Mesenchymal stem cell (in vitro differentiated cells and primary cell): ENCODE measurements at regions not wholly inside any gene's neighbourhood (a gene's known extent, or its start where the extent isn't known, plus 50 kb on each side); places are given as distances from the start of the nearest gene placed in this dataset.

Source experiments
- DNase-seq: peaks from one replicate; pipeline ENCODE4 v3.0.0-alpha.2; 2013
- H2AFZ ChIP-seq: one replicate; pipeline ENCODE4 v1.6.1; 2013; ENCODE audit warnings: low read depth, mild to moderate bottlenecking, control low read depth, inconsistent platforms, low read length, moderate library complexity
- H2AK5ac ChIP-seq: 2 replicates; pipeline ENCODE4 v1.6.1; 2013; ENCODE audit warnings: low read length, moderate library complexity, mild to moderate bottlenecking, inconsistent platforms; ENCODE audit not compliant: severe bottlenecking
- H2BK120ac ChIP-seq: one replicate; pipeline ENCODE4 v1.6.1; 2013; ENCODE audit warnings: low read depth, mild to moderate bottlenecking, inconsistent platforms, low read length, moderate library complexity
- H2BK12ac ChIP-seq, 2 experiments: one replicate each; pipeline ENCODE4 v1.6.1; 2013; ENCODE audit warnings: inconsistent platforms in 2 of 2, low read length in 2 of 2, mild to moderate bottlenecking in 2 of 2, moderate library complexity in 2 of 2, control low read depth in 1 of 2
- H2BK15ac ChIP-seq: one replicate; pipeline ENCODE4 v1.6.1; 2013; ENCODE audit warnings: mild to moderate bottlenecking, low read depth, inconsistent platforms; ENCODE audit not compliant: poor library complexity, severe bottlenecking
- H2BK5ac ChIP-seq: 2 replicates; pipeline ENCODE4 v1.6.1; 2013; ENCODE audit warnings: low read depth, mild to moderate bottlenecking, low read length, control low read depth, inconsistent platforms; ENCODE audit not compliant: poor library complexity, severe bottlenecking
- H3K14ac ChIP-seq, 2 experiments: one replicate each; pipeline ENCODE4 v1.6.1; 2013; ENCODE audit warnings: inconsistent platforms in 2 of 2, low read length in 2 of 2, control low read depth in 1 of 2, mild to moderate bottlenecking in 1 of 2, moderate library complexity in 1 of 2
- H3K18ac ChIP-seq, 2 experiments: one replicate each; pipeline ENCODE4 v1.6.1; 2013; ENCODE audit warnings: inconsistent platforms in 2 of 2, low read length in 2 of 2, control low read depth in 1 of 2, low read depth in 1 of 2, mild to moderate bottlenecking in 1 of 2
- H3K23ac ChIP-seq, 2 experiments: one replicate each; pipeline ENCODE4 v1.6.1; 2013; ENCODE audit warnings: inconsistent platforms in 2 of 2, low read length in 2 of 2, mild to moderate bottlenecking in 2 of 2, moderate library complexity in 2 of 2, control low read depth in 1 of 2
- H3K27ac ChIP-seq: 2 replicates; pipeline ENCODE4 v1.5.1; 2013; ENCODE audit warnings: mild to moderate bottlenecking, moderate library complexity, low read length, control low read depth, inconsistent platforms; ENCODE audit not compliant: poor library complexity, severe bottlenecking
- H3K27me3 ChIP-seq, 2 experiments: 2 replicates each; pipeline versions ENCODE4 v1.6.1 to v1.7.0; 2013; ENCODE audit warnings: low read length in 2 of 2, mild to moderate bottlenecking in 2 of 2, moderate library complexity in 2 of 2, control low read depth in 1 of 2, inconsistent platforms in 1 of 2; ENCODE audit not compliant: control insufficient read depth in 1 of 2, insufficient read depth in 1 of 2
- H3K36me3 ChIP-seq, 2 experiments: 2 replicates each; pipeline versions ENCODE4 v1.6.1 to v1.7.0; 2013; ENCODE audit warnings: low read length in 2 of 2, control low read depth in 1 of 2, inconsistent platforms in 1 of 2, low read depth in 1 of 2, mild to moderate bottlenecking in 1 of 2; ENCODE audit not compliant: insufficient read depth in 2 of 2, control insufficient read depth in 1 of 2
- H3K4ac ChIP-seq, 2 experiments: one replicate each; pipeline ENCODE4 v1.6.1; 2013; ENCODE audit warnings: inconsistent platforms in 2 of 2, low read length in 2 of 2, mild to moderate bottlenecking in 2 of 2, moderate library complexity in 2 of 2, control low read depth in 1 of 2, low read depth in 1 of 2
- H3K4me1 ChIP-seq: 2 replicates; pipeline ENCODE4 v1.6.1; 2013; ENCODE audit warnings: low read depth, low read length, control low read depth; ENCODE audit not compliant: control insufficient read depth, insufficient read depth
- H3K4me2 ChIP-seq: 2 replicates; pipeline ENCODE4 v1.6.1; 2013; ENCODE audit warnings: low read length, mild to moderate bottlenecking, inconsistent platforms; ENCODE audit not compliant: poor library complexity, severe bottlenecking
- H3K4me3 ChIP-seq, 2 experiments: 2 replicates each; pipeline versions ENCODE4 v1.5.1 to v1.7.0; 2013; ENCODE audit warnings: low read length in 2 of 2, mild to moderate bottlenecking in 2 of 2, control low read depth in 1 of 2, low read depth in 1 of 2; ENCODE audit not compliant: insufficient read depth in 1 of 2
- H3K79me1 ChIP-seq: replicated peaks from 2 replicates; pipeline ENCODE4 v1.6.1; 2013; ENCODE audit warnings: mild to moderate bottlenecking, control low read depth, low read length, inconsistent platforms; ENCODE audit not compliant: poor library complexity, severe bottlenecking
- H3K9ac ChIP-seq: 2 replicates; pipeline ENCODE4 v1.7.0; 2013; ENCODE audit warnings: mild to moderate bottlenecking, low read length, moderate library complexity
- H3K9me3 ChIP-seq: 2 replicates; pipeline ENCODE4 v1.7.0; 2013; ENCODE audit warnings: mild to moderate bottlenecking, low read length; ENCODE audit not compliant: control insufficient read depth
- H4K8ac ChIP-seq: one replicate; pipeline ENCODE4 v1.6.1; 2013; ENCODE audit warnings: inconsistent platforms, mild to moderate bottlenecking, low read length, moderate library complexity
- H4K91ac ChIP-seq: one replicate; pipeline ENCODE4 v1.6.1; 2013; ENCODE audit warnings: mild to moderate bottlenecking, low read length, inconsistent platforms
- WGBS: methylation state at CpG from one replicate; pipeline ENCODE4 v1.1.7; 2013; ENCODE audit warnings: mixed read lengths; 5-methylcytosine and 5-hydroxymethylcytosine counted together

DNA sequence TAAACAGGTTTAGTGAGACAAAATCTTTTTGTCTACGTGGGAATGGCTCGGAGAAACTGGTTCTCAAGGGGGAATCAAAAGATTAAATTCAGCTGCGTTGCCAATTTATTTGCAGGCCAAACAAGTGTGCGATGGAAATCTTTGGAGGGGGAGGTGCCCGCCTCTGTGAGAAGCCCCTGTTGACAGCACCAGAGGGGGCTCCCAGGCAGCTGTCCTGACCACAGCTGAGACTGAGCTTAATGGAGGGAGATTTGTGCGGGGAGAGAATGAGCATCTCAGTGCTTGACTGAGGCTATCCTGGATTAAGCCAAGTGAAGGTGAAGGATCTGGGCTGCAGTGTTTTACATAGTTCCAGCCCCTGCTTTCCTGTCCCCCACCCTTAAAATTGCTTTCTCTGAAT, 169.7 kb downstream of the ATG4C start:
- H3K4me2 ChIP-seq, result no peak overlapping the region
- no peak overlapping the region for H3K18ac ChIP-seq
- no peak overlapping the region for H3K4ac ChIP-seq
- no peak overlapping the region for H2AK5ac ChIP-seq
- H2BK120ac ChIP-seq, result no peak overlapping the region
- no peak overlapping the region for H3K23ac ChIP-seq
- WGBS, result 49% methylated on average over 6 of the region's 6 CpGs
- no peak overlapping the region for H2BK15ac ChIP-seq
- no peak for DNase-seq
- no peak overlapping the region for H2AFZ ChIP-seq
- H2BK12ac ChIP-seq, result no peak overlapping the region
- H4K91ac ChIP-seq, result no peak overlapping the region
- no peak overlapping the region for H2BK5ac ChIP-seq
- no peaks in the 10 kb centered on the region for H3K79me1 ChIP-seq
- no peaks in the 10 kb centered on the region for H3K4me1 ChIP-seq
- H3K36me3 ChIP-seq, result no peaks in the 10 kb centered on the region
- H3K9me3 ChIP-seq, result no peaks in the 10 kb centered on the region
- no peak overlapping the region for H3K14ac ChIP-seq
- H3K9ac ChIP-seq, result no peak overlapping the region
- no peak overlapping the region for H3K27ac ChIP-seq
- H3K4me3 ChIP-seq, result no peak overlapping the region
- no peak overlapping the region for H4K8ac ChIP-seq
- H3K27me3 ChIP-seq, result peaks cover 31 to 47% of the 10 kb centered on the region in 2 experiments

DNA sequence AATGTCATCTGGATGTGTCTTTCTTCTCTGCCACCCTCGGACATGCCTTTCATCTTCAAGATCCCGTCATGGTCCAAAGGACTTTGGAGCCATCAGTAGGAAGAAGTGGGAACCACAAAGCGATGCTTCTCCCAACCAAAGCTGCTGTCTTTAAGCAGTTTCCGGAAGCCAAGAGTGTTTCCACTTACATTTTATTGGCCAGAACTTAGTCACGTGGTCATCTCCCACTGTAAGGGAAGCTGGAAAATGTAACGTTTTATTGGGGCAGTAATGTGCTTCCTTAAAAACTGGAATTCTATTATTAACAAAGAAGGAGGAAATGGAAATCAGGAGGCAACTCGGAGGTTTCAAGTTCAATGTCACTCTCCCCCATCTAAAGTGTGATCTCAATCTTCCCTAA, 170.8 kb downstream of the ATG4C start:
- H3K14ac ChIP-seq, result no peak overlapping the region
- H3K23ac ChIP-seq, result no peak overlapping the region
- no peaks in the 10 kb centered on the region for H3K4me1 ChIP-seq
- H2BK120ac ChIP-seq, result no peak overlapping the region
- H3K27me3 ChIP-seq, result peaks cover 20 to 44% of the 10 kb centered on the region in 2 experiments
- no peak overlapping the region for H2AK5ac ChIP-seq
- H3K79me1 ChIP-seq, result no peaks in the 10 kb centered on the region
- no peak overlapping the region for H3K27ac ChIP-seq
- no peak overlapping the region for H3K18ac ChIP-seq
- H3K9ac ChIP-seq, result no peak overlapping the region
- no peak overlapping the region for H3K4ac ChIP-seq
- H2AFZ ChIP-seq, result no peak overlapping the region
- no peak overlapping the region for H4K8ac ChIP-seq
- no peak overlapping the region for H2BK5ac ChIP-seq
- H4K91ac ChIP-seq, result no peak overlapping the region
- no peak for DNase-seq
- no peaks in the 10 kb centered on the region for H3K36me3 ChIP-seq
- no peaks in the 10 kb centered on the region for H3K9me3 ChIP-seq
- H2BK15ac ChIP-seq, result no peak overlapping the region
- WGBS, result 92% methylated on average over 6 of the region's 7 CpGs
- H3K4me2 ChIP-seq, result no peak overlapping the region
- H2BK12ac ChIP-seq, result no peak overlapping the region
- H3K4me3 ChIP-seq, result no peak overlapping the region

DNA sequence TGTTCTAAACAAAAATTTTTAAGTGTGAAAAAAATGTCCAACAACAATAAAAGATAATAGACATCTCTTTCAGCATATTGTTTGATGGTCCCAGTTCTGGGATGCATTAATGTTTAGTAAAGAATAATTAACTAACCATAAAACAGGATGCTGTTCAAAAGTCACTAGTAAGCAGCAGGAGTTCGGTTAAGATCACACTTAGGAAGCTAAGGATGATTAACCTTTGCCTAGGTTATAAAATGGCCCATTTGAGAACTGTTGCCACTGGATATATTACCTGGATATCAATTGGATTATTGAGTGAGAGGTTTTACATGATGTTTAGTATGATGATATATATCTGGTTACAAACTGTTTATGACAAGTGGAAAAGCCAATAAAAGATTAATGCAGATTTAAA, 171.7 kb downstream of the ATG4C start:
- H3K27ac ChIP-seq, result no peak overlapping the region
- no peaks in the 10 kb centered on the region for H3K9me3 ChIP-seq
- no peak overlapping the region for H2AFZ ChIP-seq
- no peak overlapping the region for H2AK5ac ChIP-seq
- H4K8ac ChIP-seq, result no peak overlapping the region
- H2BK120ac ChIP-seq, result no peak overlapping the region
- no peaks in the 10 kb centered on the region for H3K4me1 ChIP-seq
- WGBS, result 63% methylated on average over 1 of the region's 1 CpG
- H2BK15ac ChIP-seq, result no peak overlapping the region
- no peaks in the 10 kb centered on the region for H3K36me3 ChIP-seq
- H3K27me3 ChIP-seq, result peaks cover 15 to 39% of the 10 kb centered on the region in 2 experiments
- no peak overlapping the region for H3K9ac ChIP-seq
- no peak overlapping the region for H2BK5ac ChIP-seq
- no peak for DNase-seq
- no peak overlapping the region for H3K4me2 ChIP-seq
- H4K91ac ChIP-seq, result no peak overlapping the region
- no peak overlapping the region for H3K14ac ChIP-seq
- H3K23ac ChIP-seq, result no peak overlapping the region
- no peak overlapping the region for H3K4me3 ChIP-seq
- H2BK12ac ChIP-seq, result no peak overlapping the region
- H3K4ac ChIP-seq, result no peak overlapping the region
- H3K18ac ChIP-seq, result no peak overlapping the region
- no peaks in the 10 kb centered on the region for H3K79me1 ChIP-seq

DNA sequence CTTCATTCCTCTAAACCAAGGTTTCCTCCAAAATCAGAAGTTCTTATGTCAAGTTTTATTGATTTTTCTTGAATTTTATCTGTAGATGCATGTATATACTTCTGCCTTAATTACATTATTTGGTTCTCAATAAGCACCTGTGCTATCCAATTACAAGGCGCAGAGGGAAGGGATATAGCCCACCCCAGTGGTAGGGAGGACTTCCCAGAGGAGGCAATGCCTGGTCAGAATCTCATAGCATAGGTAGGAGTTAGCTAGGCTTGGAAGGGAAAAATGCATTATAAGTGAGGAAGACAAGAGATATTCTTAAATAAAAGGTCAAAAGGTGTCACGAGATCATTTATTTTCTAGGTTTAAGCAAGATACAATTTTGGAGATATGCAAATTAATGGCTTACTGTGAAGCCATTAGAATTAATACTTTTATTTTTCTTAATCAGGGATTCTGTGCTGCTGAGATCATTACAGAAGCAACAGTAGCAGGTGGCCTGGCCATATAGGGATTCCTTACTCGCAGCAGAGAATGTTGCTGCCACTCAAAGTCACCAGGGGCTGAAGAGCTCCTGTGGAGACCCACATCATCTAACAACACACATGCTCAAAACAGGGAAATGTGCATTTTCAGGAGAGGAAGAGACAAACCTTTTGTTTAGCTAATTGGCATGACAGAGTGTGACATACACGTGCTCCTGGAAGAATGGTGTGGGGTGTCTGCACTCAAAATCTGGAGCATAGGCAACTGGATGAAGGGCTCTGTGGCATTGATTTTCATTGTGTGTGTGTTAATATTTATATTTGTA, 178.3 kb downstream of the ATG4C start:
- no peak overlapping the region for H3K4me3 ChIP-seq
- H3K9ac ChIP-seq, result no peak overlapping the region
- 58% methylated on average over 3 of the region's 4 CpGs for WGBS

More for the DNA sequence above, 178.3 kb downstream of the ATG4C start:
- peaks cover 7 to 19% of the 10 kb centered on the region in 2 experiments for H3K27me3 ChIP-seq
- H2AFZ ChIP-seq, result no peak overlapping the region
- no peaks in the 10 kb centered on the region for H3K79me1 ChIP-seq
- H4K91ac ChIP-seq, result no peak overlapping the region
- no peaks in the 10 kb centered on the region for H3K36me3 ChIP-seq
- H2BK5ac ChIP-seq, result no peak overlapping the region
- H3K4ac ChIP-seq, result no peak overlapping the region
- H2BK12ac ChIP-seq, result no peak overlapping the region
- H3K23ac ChIP-seq, result no peak overlapping the region
- no peak overlapping the region for H3K18ac ChIP-seq
- H3K4me1 ChIP-seq, result peaks cover 3% of the 10 kb centered on the region
- H2BK120ac ChIP-seq, result no peak overlapping the region
- H3K9me3 ChIP-seq, result no peaks in the 10 kb centered on the region
- DNase-seq, result no peak
- H3K4me2 ChIP-seq, result no peak overlapping the region
- H4K8ac ChIP-seq, result no peak overlapping the region
- H3K27ac ChIP-seq, result no peak overlapping the region
- no peak overlapping the region for H2BK15ac ChIP-seq
- H3K14ac ChIP-seq, result no peak overlapping the region
- H2AK5ac ChIP-seq, result no peak overlapping the region
